GM18517 (cell line): ENCODE measurements at regions not wholly inside any gene's neighbourhood (a gene's known extent, or its start where the extent isn't known, plus 50 kb on each side); places are given as distances from the start of the nearest gene placed in this dataset.

Experiments used
- ATAC-seq: cut with Tn5 transposase; IDR thresholded peaks from one replicate; pipeline ENCODE4 v1.9.1; 2021; ENCODE audit warnings: mild to moderate bottlenecking, moderate library complexity; ENCODE audit not compliant: unreplicated experiment

- ATAC-seq: no peak
Measured at GRCh38 chr14:84152452-84152851, 1377.5 kb upstream of the FLRT2 start.

DNA sequence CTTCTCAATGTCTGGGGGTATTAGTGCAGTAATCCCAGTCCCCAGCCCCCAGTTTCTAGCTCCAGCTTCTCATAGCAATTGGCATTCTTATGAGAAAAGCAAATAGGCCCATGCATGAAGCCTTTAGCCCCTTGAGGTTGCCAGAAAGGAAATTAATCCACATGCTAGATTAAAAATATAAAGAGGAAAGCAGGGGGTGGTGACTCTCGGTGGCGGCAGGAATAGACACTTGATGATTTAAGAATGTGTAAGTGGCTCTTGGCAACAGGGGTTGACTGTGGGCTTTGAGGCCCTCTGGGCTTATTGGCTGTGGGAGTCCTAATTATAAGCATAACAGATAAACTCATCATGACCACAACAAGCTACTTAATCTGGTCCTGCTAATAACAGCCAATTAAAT is 1367.3 kb upstream of the FLRT2 start:
- no peak for ATAC-seq

DNA sequence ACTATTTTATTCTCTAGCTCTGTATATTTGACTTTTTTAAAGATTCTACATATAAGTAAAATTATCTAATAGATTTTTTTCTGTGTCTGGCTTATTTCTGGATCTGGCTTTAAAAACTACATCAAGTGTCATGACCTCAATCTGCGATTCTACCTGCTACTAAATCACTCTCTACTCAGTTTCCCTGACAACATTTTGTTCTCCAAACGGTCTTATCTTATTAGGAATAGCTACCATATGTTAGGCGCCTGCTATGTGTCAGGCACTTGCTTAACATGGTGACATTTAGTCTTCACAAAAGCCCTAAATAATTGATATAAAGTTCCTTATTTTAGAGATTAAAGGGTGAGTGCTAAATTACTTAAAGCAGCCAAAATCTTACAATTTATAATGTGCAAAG is 1362.9 kb upstream of the FLRT2 start:
- no peak for ATAC-seq

- ATAC-seq: no peak
Measured at GRCh38 chr14:84180336-84180735, 1349.6 kb upstream of the FLRT2 start.

DNA sequence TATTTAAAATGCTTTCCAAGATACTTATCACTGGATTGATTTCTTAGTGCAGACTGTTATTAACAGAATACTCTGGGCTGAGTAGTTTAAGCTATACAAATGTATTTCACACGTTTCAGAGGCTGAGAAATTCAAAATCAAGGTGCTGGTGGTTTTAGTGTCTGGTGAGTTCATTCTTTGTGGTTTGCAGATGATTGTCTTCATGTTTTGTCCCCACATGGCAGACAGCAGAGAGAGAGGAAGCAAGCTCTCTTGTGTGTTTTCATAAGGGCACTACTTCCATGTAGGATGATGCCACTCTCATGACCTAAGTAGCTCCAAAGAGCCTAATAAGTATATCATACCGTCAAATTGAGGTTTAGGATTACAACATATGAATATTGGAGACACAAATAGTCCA is 1348.9 kb upstream of the FLRT2 start:
- no peak for ATAC-seq

- no peak for ATAC-seq
Measured at GRCh38 chr14:84195514-84195913, 1334.4 kb upstream of the FLRT2 start.

GRCh38 chr14:84197704-84198103 is 1332.2 kb upstream of the FLRT2 start:
- no peak for ATAC-seq

GRCh38 chr14:84202486-84202885 is 1327.5 kb upstream of the FLRT2 start:
- ATAC-seq: no peak

GRCh38 chr14:84203896-84204295 is 1326.0 kb upstream of the FLRT2 start:
- no peak for ATAC-seq

- no peak for ATAC-seq
Measured at GRCh38 chr14:84208451-84208850, 1321.5 kb upstream of the FLRT2 start.

DNA sequence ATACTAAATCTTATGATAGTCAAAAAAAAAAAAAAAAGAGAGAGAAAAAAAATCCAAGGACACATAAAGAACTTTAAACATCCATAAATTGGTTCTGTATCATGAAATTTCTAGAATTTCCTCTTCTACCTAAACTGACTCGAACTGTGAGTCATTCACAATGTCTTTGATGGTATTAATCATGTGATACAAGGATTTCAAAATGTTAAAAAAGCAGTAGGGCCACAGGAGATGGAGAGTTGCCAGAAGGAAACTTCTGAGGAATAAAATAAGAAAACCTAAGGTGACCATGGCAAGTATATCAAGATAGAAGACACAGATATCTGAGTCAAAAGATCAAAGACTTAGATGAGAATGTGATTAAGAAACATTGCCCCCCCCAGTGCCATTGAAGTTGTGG is 1320.9 kb upstream of the FLRT2 start:
- ATAC-seq: no peak

- ATAC-seq: no peak
Measured at GRCh38 chr14:84217066-84217465, 1312.9 kb upstream of the FLRT2 start.

DNA sequence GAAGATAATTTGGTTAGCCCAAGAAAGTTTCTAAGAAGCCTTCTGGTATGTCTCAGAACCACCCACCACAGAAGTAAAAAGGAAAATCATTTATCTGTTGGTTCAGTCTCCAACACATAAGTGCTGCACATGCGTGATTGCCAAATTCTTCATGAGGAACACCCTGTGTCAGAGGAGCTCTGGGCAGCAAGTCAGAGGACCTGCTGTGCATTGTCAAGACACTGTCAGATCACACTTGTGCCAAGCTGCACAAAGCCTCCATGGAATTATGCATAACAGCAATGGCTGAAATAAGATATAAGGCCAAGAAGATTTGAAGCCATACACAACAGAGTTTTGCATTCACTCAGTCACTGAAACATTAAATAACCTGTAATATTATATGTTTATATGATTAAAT is 1304.7 kb upstream of the FLRT2 start:
- no peak for ATAC-seq

DNA sequence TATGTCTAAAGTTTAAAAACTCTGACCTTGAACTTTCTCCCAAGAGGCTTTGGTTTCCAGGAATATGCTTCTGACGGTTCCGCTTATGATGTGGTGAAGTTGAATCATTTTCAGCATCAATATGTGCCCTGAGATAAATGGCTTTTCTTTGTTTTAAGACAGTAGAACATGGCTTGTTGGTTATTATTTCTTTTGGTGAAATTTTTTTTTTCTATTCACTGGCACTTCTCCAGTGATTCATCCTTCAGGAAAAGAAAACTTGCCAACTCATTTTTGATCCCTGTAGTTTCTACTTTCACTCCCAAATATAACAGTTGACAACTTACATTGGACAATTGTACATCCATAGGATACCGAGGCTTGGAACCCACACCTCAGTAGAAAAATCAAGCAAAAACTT is 1301.2 kb upstream of the FLRT2 start:
- no peak for ATAC-seq

GRCh38 chr14:84234281-84234680 is 1295.7 kb upstream of the FLRT2 start:
- no peak for ATAC-seq

DNA sequence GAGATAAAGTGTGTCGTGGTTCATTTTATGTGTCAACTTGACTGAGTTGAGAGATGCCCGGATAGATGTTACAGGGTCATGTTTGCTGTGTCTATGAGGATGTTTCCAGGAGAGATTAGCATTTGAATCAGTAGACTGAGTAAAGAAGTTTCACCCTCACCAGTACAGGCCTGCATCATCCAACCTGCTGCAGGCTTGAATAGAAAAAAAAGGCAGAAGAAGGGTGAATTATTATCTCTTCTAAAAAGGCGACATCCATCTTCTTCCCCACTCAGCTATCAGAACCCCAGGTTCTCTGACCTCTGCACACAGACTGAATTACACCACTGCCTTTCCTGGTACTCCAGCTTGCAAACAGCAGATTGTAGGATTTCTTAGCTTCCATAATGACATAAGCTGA is 1293.7 kb upstream of the FLRT2 start:
- ATAC-seq: no peak

DNA sequence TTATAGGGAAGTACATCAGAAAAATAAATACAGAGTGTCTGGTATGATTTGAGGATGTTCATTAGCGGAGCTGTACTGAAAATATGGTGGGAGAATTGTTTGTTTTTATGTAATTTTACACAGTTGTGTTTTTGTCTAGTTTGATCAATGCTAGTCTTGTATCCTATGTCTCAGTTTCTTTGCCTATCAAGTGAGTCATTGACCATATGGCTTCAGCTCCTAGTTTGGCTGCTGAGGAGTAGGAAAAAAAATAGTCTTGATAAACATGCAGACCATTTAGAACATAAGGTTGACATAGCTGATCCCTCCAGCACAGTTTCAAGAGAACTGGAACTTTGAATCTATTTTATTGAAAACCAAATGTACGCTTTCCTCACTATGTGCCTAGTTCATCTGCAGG is 1292.1 kb upstream of the FLRT2 start:
- ATAC-seq: no peak

DNA sequence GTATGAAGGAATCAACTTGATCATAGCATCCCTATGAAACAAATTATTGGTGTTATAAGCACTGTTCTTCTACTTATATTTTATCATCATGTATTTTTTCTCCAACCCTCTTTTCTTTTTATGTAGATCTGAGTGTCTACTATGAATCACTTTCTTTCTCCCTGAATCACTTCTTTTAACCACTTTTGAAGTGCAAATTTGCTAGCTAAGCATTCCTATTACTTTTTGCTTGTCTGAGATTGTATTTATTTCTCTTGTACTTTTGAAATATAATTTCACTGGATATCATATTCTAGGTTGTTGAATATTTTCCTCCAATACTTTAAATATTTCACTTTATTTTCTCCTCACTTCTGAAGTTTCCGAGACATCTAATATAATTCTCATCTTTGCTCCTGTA is 1282.3 kb upstream of the FLRT2 start:
- no peak for ATAC-seq

- ATAC-seq: no peak
Measured at GRCh38 chr14:84250893-84251292, 1279.1 kb upstream of the FLRT2 start.

DNA sequence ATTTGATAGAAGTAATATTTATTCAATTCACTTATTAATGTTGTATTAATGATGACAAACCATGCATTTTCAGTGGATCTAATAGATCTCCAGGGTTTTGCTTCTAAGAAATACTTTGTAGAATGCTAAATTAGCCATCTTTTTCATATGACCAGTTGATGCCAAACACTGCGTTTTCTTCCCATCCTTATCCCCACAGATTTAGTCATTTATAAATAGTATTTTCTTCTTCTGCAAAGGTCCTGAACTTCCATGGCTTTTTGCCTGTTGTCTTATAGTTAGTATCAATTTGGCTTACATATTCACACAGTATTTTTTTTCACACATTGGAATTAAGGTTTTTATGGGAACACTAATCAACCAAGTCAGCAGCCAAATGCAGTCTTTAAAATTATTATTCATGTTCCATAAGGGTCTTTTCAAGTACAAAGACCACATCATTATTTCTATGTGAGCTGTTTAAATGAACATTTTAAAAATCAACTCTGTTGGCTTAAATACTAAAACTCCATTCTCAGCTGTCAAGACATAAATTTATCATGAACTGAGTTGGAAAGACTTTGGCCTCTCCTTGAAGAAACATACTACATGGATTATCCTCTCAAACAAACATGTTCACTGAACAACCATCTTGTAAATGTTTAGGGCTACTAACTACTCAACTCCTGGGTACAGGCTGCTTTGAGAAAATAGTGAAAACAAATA is 1278.4 kb upstream of the FLRT2 start:
- no peak for ATAC-seq

GRCh38 chr14:84252706-84253105 is 1277.2 kb upstream of the FLRT2 start:
- no peak for ATAC-seq

DNA sequence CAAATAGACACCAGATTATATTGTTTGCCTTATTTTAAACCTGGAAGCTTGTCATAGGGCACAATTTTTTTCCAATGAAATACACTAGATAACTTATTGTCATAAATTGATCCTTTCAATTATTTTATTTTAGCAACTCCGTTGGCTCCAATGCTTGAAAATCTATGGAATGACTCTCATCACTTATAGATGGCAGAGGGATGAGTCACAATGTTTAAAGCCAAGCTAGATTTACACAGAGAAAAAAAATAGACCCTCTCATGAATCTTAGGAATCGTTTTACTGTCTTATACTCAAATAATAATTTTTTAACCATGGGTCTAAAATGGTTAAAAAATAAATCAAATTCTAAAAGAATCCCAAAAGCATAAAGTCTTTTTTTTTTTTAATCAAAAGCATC is 1276.6 kb upstream of the FLRT2 start:
- no peak for ATAC-seq

GRCh38 chr14:84254290-84254689 is 1275.7 kb upstream of the FLRT2 start:
- no peak for ATAC-seq
